ENCODE measurements at regions not wholly inside any gene's neighbourhood (a gene's known extent, or its start where the extent isn't known, plus 50 kb on each side); places are given as distances from the start of the nearest gene placed in this dataset.

DNA sequence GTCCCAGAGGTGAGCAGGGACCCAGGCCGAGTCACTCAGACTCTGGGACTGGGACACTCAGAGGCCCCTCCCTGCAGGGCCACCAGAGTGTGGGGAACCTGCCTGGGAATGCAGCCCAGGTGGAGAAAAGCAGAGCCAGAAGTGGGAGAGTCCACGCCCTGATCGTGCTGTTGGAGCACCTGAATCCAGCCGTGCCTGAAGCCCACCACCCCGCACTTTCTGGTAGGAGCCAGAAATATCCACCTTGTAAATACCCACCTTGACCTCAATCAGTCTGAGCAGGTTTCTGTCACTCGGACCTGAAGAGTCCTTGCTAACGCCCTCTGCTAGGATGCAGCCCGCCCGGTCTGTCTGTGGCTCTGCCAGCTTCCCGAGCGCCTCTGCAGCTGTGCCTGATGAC lies 86.7 kb downstream of the PDGFA start:
- Histone ChIP-seq H3K27ac (no peak overlapping the region), H3K9me3 (no peaks in the 10 kb centered on the region), H3K4me3 (no peak overlapping the region), H3K27me3 (no peaks in the 10 kb centered on the region), H3K36me3 (ENCODE audit: low read depth, missing control alignments) (no peaks in the 10 kb centered on the region), H3K4me1 (no peaks in the 10 kb centered on the region)
- intact Hi-C loops (cut with DNase I; ENCODE audit: low total_unique reads): no loop called here
- no peak for DNase-seq
- 93 to 96% methylated on average over 4 to 11 of the region's 11 CpGs for WGBS, 2 donors
- TF ChIP-seq, protein P1, sequence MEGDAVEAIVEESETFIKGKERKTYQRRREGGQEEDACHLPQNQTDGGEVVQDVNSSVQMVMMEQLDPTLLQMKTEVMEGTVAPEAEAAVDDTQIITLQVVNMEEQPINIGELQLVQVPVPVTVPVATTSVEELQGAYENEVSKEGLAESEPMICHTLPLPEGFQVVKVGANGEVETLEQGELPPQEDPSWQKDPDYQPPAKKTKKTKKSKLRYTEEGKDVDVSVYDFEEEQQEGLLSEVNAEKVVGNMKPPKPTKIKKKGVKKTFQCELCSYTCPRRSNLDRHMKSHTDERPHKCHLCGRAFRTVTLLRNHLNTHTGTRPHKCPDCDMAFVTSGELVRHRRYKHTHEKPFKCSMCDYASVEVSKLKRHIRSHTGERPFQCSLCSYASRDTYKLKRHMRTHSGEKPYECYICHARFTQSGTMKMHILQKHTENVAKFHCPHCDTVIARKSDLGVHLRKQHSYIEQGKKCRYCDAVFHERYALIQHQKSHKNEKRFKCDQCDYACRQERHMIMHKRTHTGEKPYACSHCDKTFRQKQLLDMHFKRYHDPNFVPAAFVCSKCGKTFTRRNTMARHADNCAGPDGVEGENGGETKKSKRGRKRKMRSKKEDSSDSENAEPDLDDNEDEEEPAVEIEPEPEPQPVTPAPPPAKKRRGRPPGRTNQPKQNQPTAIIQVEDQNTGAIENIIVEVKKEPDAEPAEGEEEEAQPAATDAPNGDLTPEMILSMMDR (IDR thresholded peaks at IDR 0.05): no peak
- TF ChIP-seq POLR2A (IDR thresholded peaks at IDR 0.05): no peak

DNA sequence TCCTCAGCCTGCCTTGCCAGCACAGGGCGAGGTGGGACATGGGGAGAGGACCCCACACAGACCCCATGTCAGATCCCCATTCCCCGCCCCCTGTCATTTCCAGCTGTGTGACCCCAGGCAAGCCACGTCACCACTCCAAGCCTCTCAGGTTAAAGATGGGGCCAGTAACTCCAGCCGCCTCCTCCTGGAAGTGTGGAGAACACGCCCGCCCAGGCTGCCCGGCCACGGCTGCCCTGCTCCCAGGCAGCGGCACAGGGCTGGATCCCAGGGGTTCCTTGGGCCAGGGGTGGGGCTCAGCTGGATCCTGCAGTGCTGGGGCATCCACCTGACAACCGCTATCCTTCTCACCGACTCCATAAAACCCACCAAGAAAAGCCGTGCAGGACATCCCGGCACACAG lies 86.1 kb downstream of the PDGFA start:
- H3K36me3 ChIP-seq (ENCODE audit: low read depth, missing control alignments): no peaks in the 10 kb centered on the region
- intact Hi-C loops (cut with DNase I; ENCODE audit: low total_unique reads): no loop called here
- no peaks in the 10 kb centered on the region for H3K4me1 ChIP-seq
- no peak for DNase-seq
- no peaks in the 10 kb centered on the region for H3K9me3 ChIP-seq
- H3K27me3 ChIP-seq: no peaks in the 10 kb centered on the region
- no peak overlapping the region for H3K27ac ChIP-seq
- WGBS, 2 donors: 93 to 100% methylated on average over 2 to 13 of the region's 13 CpGs
- H3K4me3 ChIP-seq: no peak overlapping the region
- TF ChIP-seq, protein P1 (IDR thresholded peaks at IDR 0.05): no peak
- no peak for TF ChIP-seq POLR2A (IDR thresholded peaks at IDR 0.05)

DNA sequence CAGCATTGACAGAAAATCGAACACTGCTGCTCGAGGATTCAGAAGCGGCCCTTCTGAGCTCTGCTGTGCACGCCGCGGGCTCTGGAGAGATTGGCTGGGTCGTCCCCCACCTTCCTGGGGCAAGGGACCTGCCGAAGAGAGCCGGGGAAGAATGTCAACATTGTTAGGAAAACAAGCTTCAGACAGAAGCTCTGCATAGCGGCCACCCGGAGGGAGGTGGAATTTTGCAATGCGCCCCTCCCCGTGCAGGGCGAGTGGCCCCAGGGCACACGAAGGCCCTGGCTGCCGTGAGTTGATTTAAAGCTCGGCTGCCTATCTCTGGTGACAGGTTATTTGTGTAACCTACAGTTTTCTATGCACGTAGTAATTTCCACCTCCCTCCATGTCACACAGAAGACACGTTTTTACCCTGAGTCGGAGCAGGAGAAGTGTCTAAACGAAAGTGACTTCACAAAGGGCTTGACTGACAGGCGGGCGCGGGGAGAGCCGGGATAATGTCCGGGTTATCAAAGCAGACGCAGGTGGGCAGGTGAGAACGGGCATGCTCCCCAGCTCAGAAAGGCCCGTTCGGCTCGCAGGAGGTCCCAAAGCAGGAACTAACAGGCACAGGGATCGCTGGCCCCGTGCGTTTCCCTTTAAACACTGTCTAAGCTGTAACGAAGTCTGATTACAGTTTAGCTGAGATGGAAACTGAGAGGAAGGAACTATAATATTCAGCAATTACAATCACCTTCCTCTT lies 84.6 kb downstream of the PDGFA start:
- DNase-seq: no peak
- Histone ChIP-seq H3K9me3 (no peaks in the 10 kb centered on the region), H3K4me1 (no peaks in the 10 kb centered on the region), H3K27ac (no peak overlapping the region), H3K36me3 (ENCODE audit: low read depth, missing control alignments) (no peaks in the 10 kb centered on the region), H3K4me3 (no peak overlapping the region), H3K27me3 (no peaks in the 10 kb centered on the region)
- no peak for TF ChIP-seq POLR2A (IDR thresholded peaks at IDR 0.05)
- TF ChIP-seq, protein P1 (IDR thresholded peaks at IDR 0.05): no peak
- 75 to 82% methylated on average over 33 to 35 of the region's 35 CpGs for WGBS, 2 donors
- intact Hi-C loops (cut with DNase I; ENCODE audit: low total_unique reads): no loop called here

DNA sequence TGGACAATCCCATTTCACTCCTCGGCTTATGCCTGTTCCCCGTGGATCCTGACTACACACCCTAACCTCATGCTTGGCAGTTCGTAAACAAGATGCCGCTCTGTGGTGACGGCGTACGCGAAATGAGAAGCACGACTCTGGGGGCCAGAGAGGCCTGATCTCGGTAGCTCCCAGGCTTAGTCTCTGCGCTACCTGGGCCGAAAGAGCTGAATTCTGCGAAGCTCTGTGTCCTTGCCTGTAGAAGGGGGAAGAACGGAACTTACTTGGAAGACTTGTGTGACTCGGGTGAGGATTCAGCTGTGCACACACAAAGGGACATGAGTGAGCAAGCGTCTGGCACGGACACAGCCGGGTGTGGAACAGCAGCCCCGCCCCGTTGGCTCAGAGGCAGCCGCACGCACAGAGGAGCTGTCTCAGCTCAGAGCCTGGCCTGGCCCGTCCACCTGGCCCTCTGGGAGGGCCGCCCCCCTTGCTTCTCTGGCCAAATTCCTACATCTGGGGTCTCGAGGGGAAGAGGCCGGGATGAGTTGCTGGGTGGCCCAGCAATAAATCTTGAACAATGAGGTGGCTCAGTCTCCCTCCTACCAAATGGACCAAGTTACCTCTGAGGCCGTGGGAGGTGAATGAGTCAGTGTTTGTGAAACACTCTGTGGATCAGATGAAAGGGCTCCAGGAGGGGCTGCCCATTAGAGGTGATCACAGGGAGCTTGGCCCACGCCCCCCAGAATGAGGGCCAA lies 83.8 kb downstream of the PDGFA start:
- intact Hi-C loops (cut with DNase I; ENCODE audit: low total_unique reads): no loop called here
- WGBS, 2 donors: 84 to 90% methylated on average over 23 to 28 of the region's 28 CpGs
- Histone ChIP-seq H3K27me3 (no peaks in the 10 kb centered on the region), H3K9me3 (no peaks in the 10 kb centered on the region), H3K27ac (no peak overlapping the region), H3K4me1 (no peaks in the 10 kb centered on the region), H3K36me3 (ENCODE audit: low read depth, missing control alignments) (no peaks in the 10 kb centered on the region), H3K4me3 (no peak overlapping the region)
- TF ChIP-seq POLR2A (IDR thresholded peaks at IDR 0.05): no peak
- TF ChIP-seq, protein P1 (IDR thresholded peaks at IDR 0.05): no peak
- no peak for DNase-seq
